CD4-positive, alpha-beta T cell treated with Interleukin-4 for 4 hours (primary cell): ENCODE measurements at regions not wholly inside any gene's neighbourhood (a gene's known extent, or its start where the extent isn't known, plus 50 kb on each side); places are given as distances from the start of the nearest gene placed in this dataset.
"Not testable (repeated sequence)": the region's sequence is repeated elsewhere in the genome, so short reads cannot be mapped to it uniquely, and the experiment has no call there.

Experiments
- DNase-seq: peaks from one replicate; pipeline ENCODE4 v3.0.0-alpha.2; 2020

GRCh38 chr2:203631068-203631757 is 75.2 kb upstream of the CD28 start:
- DNase-seq, result no peak

GRCh38 chr2:203636588-203637470 is 69.6 kb upstream of the CD28 start:
- DNase-seq, result no peak

- peak; percentile 2 for DNase-seq
Observed at GRCh38 chr2:203637471-203638167, 68.8 kb upstream of the CD28 start.

GRCh38 chr2:203641865-203642264 is 64.6 kb upstream of the CD28 start:
- DNase-seq, result not testable (repeated sequence)

GRCh38 chr2:203642841-203643240 is 63.6 kb upstream of the CD28 start:
- DNase-seq, result not testable (repeated sequence)

- no peak for DNase-seq
Observed at GRCh38 chr2:203645831-203646230, 60.6 kb upstream of the CD28 start.

- no peak for DNase-seq
Observed at GRCh38 chr2:203646266-203646864, 60.1 kb upstream of the CD28 start.

- DNase-seq, result no peak
Observed at GRCh38 chr2:203646961-203647360, 59.5 kb upstream of the CD28 start.

- no peak for DNase-seq
Observed at GRCh38 chr2:203647579-203647978, 58.9 kb upstream of the CD28 start.

GRCh38 chr2:203648273-203648672 is 58.2 kb upstream of the CD28 start:
- DNase-seq, result no peak

- DNase-seq, result no peak
Observed at GRCh38 chr2:203649176-203649814, 57.1 kb upstream of the CD28 start.

- no peak for DNase-seq
Observed at GRCh38 chr2:203650860-203651613, 55.4 kb upstream of the CD28 start.

- DNase-seq, result no peak
Observed at GRCh38 chr2:203651621-203652020, 54.8 kb upstream of the CD28 start.

GRCh38 chr2:203654826-203655225 is 51.6 kb upstream of the CD28 start:
- no peak for DNase-seq

GRCh38 chr2:203656522-203657287 is 49.7 kb upstream of the CD28 start:
- no peak for DNase-seq
